Peyer's patch (tissue), 4 donors: ENCODE measurements at regions not wholly inside any gene's neighbourhood (a gene's known extent, or its start where the extent isn't known, plus 50 kb on each side); places are given as distances from the start of the nearest gene placed in this dataset.

Experiments
- CTCF ChIP-seq, 6 experiments: fragments of 450-650 bp in 4 of 6; fragments of 200-600 bp in 2 of 6; sonication (generic) in 1 of 6; IDR thresholded peaks; one replicate each; pipeline ENCODE4 v1.5.1; 2017 to 2019; ENCODE audit warnings: antibody characterized with exemption in 6 of 6, mild to moderate bottlenecking in 3 of 6, moderate library complexity in 1 of 6
- POLR2A ChIP-seq, 2 donors: fragments of 450-650 bp; IDR thresholded peaks; one replicate each; pipeline ENCODE4 v1.5.1; 2017; ENCODE audit warnings: antibody characterized with exemption in 2 of 2, mild to moderate bottlenecking in 2 of 2, moderate library complexity in 2 of 2

- TF ChIP-seq CTCF (IDR thresholded peaks at IDR 0.05) (no peak), POLR2A (IDR thresholded peaks at IDR 0.05) (no peak)
These were observed 110.1 kb downstream of the TMPRSS5 start for GRCh38 chr11:113595810-113596594.
